ENCODE measurements at regions not wholly inside any gene's neighbourhood (a gene's known extent, or its start where the extent isn't known, plus 50 kb on each side); places are given as distances from the start of the nearest gene placed in this dataset.

DNA sequence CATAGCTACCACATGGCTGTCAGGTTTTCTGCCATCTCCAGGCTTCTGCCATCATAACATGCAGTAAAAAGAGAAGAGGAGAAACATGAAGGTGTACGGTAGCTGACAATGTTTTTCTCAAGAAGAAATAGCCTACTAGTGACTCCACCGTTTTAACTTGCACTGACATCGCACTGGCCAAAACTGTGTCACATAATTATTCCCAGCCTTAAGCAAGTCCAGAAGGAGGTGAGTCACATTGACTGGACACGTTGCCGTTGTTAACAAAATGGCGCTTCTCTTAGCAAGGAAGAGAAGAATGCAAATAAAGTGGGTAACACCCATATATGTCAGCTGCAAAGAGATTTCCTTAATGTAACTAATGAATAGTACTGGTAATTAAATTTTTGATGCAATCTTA is 810.4 kb upstream of the SLC10A2 start:
- TF ChIP-seq, protein P1, sequence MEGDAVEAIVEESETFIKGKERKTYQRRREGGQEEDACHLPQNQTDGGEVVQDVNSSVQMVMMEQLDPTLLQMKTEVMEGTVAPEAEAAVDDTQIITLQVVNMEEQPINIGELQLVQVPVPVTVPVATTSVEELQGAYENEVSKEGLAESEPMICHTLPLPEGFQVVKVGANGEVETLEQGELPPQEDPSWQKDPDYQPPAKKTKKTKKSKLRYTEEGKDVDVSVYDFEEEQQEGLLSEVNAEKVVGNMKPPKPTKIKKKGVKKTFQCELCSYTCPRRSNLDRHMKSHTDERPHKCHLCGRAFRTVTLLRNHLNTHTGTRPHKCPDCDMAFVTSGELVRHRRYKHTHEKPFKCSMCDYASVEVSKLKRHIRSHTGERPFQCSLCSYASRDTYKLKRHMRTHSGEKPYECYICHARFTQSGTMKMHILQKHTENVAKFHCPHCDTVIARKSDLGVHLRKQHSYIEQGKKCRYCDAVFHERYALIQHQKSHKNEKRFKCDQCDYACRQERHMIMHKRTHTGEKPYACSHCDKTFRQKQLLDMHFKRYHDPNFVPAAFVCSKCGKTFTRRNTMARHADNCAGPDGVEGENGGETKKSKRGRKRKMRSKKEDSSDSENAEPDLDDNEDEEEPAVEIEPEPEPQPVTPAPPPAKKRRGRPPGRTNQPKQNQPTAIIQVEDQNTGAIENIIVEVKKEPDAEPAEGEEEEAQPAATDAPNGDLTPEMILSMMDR (IDR thresholded peaks at IDR 0.05; ENCODE audit: low read depth, low read length): no peak
- no peak for TF ChIP-seq EZH2phosphoT487 (IDR thresholded peaks at IDR 0.05; ENCODE audit: low read depth)

Data from OCI-LY3 (cell line).